Mesenteric fat pad (tissue), 1 donor: ENCODE measurements at regions not wholly inside any gene's neighbourhood (a gene's known extent, or its start where the extent isn't known, plus 50 kb on each side); places are given as distances from the start of the nearest gene placed in this dataset.

Experiments used
- DNase-seq: peaks from one replicate; pipeline ENCODE4 v3.0.0-alpha.2; 2020; ENCODE audit warnings: low spot score
- donor health status: DM: yes; HTN: yes; CAD: no.

GRCh38 chr11:81039916-81040524, 1599.2 kb upstream of the TENM4 start:
- no peak for DNase-seq

- no peak for DNase-seq
Observed at GRCh38 chr11:81036168-81036870, 1595.5 kb upstream of the TENM4 start.

- DNase-seq, result no peak
Observed at GRCh38 chr11:81033779-81034540, 1593.1 kb upstream of the TENM4 start.

DNA sequence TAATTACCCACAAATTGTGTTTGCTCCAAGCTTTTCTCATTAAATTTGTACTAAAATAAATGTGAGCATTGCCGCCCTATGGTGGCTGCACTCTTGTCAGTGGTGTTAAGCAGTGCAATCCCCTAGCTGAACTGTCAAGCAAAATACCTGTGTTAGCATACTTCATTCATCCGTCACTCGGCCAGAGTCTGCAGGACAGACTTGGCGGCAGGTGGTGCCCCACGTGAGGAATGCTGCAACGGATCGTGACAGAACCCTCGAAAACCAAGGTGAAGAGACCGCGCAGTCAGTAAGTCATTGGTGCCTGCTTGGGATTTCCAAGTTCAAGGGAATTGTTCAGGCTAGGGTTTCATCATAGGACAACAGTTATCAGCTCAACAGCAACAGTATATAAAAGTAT, 1592.1 kb upstream of the TENM4 start:
- no peak for DNase-seq

DNA sequence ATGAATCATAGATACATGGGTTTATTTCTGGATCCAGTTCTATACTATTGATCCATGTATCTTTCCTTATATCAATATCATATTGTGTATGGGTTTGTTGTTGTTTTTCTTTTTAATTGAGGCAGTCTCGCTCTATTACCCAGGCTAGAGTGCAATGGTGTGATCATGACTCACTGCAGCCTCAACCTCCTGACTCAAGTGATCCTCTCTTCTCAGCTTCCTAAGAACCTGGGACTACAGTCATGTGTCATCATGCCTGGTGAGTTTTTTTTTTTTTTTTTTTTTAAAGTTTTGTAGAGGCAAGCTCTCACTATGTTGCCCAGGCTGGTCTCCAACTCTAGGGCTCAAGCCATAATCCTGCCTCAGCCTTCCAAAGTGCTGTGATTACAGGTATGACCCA, 1589.4 kb upstream of the TENM4 start:
- DNase-seq, result no peak

DNA sequence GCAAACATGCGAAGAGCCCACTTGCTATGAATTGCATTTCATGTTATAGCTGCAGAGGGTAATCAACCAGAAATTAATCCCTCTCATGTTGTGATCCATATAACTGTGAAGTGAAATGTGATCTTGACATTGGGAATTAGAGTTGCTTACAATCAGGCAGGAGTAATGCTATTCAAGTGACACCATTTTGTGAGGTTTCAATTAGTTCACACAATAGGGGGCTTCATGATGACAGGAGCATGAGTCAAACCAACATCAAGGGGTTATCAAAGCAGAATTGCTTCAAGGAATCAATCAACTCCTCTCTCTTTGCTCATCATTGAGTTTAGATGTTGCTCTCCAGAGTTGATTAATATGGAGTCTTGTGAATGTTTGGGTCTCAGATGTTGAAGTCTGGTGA, 1585.2 kb upstream of the TENM4 start:
- no peak for DNase-seq

DNA sequence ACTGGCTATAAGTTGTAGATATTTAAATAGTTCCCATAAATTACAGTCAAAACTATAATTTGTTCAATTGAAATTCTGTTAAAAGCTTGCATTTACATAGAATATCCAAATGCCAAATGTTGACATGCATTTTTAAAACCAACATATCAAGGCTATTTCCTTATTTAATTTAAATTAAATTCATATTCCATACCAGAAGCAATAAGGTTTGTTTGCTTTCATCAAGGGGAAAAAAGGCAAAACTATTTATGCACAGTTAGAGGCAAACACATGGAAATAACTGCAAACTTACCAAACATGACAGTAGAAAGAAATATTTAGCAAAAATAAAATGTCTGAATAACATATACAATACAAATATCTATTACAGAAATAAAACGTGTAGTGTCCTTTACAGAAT, 1581.2 kb upstream of the TENM4 start:
- DNase-seq, result no peak

DNA sequence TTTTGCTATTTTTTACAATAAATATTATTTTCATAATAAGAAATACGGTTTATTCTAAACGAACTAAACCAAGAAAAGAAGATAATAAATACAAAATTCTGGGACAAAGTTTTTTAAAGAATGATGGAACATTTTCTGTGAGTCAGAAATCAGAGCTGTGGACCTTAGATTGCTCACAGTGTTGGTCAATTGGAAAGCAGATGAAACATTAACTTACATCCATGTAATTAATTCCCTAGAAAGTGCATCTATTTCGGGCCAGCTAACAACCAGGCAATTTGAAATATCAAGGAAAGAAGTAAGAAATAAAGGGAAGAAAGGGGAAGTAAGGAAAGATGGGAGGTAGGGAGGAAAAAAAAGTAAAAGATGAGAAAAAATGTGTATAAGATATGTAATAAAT, 1569.8 kb upstream of the TENM4 start:
- DNase-seq, result no peak

- no peak for DNase-seq
Observed at GRCh38 chr11:81007046-81007445, 1566.2 kb upstream of the TENM4 start.

DNA sequence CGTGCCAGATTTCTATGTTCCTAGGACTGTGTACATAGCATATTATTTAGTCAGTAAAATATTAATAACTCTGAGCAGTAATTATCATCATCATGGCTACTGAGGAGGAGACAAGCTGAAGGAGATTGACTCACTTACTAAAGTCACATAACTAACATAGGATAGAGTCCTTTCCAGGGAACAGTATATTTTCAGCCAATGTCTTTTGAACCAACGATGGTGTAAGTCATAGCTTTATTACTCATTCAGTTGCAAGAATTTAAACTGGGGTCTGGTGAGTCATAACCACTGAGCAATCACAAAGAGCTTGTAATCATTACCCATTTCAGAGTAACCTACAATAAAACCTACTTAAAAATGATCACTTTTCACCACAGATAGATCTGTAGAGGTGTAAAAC, 1564.8 kb upstream of the TENM4 start:
- DNase-seq, result no peak

GRCh38 chr11:81004576-81004975, 1563.7 kb upstream of the TENM4 start:
- DNase-seq, result no peak

GRCh38 chr11:81002374-81002773, 1561.5 kb upstream of the TENM4 start:
- DNase-seq, result no peak

DNA sequence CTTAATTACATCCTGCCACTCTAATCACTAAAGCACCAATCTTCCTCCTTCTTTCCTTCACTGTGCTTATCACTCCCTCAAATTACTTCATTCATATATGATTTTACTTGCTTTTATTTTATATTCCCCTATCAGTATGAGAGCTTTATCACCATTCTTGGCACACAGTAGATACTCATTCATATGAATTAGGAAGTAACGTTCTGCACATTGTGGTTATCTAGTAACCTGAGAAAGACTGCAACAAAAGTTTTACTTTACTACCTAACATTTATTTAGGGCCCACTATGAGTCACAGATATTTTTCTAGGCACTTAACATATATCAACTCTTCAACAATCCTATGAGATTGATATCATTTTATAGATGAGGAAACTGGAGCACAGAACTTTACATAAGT, 1559.9 kb upstream of the TENM4 start:
- no peak for DNase-seq

GRCh38 chr11:81000334-81000733, 1559.5 kb upstream of the TENM4 start:
- DNase-seq, result no peak

- no peak for DNase-seq
Observed at GRCh38 chr11:80995523-80995922, 1554.7 kb upstream of the TENM4 start.

- DNase-seq, result no peak
Observed at GRCh38 chr11:80993536-80993935, 1552.7 kb upstream of the TENM4 start.

- DNase-seq, result no peak
Observed at GRCh38 chr11:80990885-80991284, 1550.1 kb upstream of the TENM4 start.

DNA sequence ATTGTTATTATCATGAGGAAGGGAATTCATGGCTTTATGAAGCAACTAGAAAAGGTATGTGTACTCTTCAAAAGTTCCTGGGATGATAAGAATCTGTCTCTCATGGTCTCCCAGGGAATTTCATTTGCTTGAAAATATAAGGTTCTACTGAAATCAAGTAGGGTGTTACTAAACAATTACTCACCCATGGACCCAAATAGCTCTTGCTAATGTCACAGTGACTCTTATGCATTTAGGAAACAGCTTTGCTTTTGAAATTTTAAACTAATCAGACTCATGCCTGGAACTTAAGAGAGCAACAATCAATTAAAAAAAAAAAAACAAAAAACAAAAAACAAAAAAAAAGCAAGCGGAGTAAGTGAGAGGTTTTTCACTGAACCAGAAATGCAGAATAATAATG, 1546.3 kb upstream of the TENM4 start:
- no peak for DNase-seq

DNA sequence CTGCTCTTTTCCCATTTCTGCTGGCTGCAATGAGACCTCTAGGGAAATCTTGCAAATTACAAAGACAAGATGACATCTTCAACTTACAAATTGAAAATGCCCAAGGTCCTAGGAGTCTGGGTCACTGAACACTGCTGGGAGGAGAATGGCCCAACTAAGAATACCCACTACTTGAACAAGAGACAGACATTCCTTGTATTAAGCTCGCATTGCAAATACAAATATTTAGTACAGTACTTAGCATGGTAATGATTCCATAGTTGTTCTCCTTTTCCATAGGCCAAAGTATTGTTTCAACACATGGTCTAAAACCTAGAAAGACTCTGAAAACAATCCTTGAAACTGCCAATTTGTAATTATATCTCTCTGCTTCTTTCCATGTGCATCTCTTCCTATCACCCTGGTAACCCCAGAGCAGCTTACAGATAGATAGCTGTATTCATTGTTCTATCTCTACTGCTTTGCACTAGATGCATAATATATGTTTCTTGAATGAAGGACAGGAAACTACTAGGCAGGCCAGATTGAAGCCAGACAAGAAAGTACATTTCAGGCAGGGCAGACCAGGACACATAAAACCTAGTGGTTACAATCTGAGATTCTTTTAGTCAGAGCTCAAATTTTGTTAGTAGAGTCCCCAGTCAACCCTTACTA, 1545.7 kb upstream of the TENM4 start:
- no peak for DNase-seq

GRCh38 chr11:80980227-80980626, 1539.4 kb upstream of the TENM4 start:
- DNase-seq, result no peak

GRCh38 chr11:80973786-80974185, 1533.0 kb upstream of the TENM4 start:
- DNase-seq, result no peak

DNA sequence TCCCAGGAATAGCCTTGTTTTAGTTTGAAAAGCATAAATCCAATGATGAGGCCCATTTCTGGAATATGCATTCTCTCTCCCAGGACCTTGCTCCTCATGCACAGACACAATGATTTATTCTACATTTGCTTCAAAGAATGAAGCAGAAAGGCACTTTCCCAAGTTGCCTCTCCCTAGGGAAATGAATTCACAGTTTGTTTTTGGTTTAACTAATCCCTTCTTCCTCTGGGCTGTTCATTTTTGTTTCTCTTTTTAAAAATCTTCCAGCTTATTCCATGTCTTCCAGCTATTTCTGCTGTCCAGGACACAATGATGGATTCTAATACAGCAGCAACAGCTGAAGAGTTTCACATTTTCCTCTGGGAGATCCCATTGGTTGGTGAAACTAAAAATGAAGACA, 1529.2 kb upstream of the TENM4 start:
- no peak for DNase-seq
